Endodermal cell (in vitro differentiated cells): ENCODE measurements at regions not wholly inside any gene's neighbourhood (a gene's known extent, or its start where the extent isn't known, plus 50 kb on each side); places are given as distances from the start of the nearest gene placed in this dataset. TPM values are rescaled to one million over a fixed set of nuclear protein-coding genes. Genes with fewer than 3 reads are reported as not detected.

Source experiments
- DNase-seq: peaks from one replicate; pipeline ENCODE4 v3.0.0-alpha.2; 2017
- H3K27ac ChIP-seq: 2 replicates; pipeline ENCODE4 v1.5.1; 2013; ENCODE audit warnings: mild to moderate bottlenecking, low read depth, low read length, moderate library complexity
- H3K27me3 ChIP-seq: 2 replicates; pipeline ENCODE4 v1.6.1; 2013; ENCODE audit warnings: mild to moderate bottlenecking, low read length, moderate library complexity; ENCODE audit not compliant: insufficient read depth, control insufficient read depth, poor library complexity, severe bottlenecking
- H3K36me3 ChIP-seq: 2 replicates; pipeline ENCODE4 v1.7.0; 2013; ENCODE audit warnings: mild to moderate bottlenecking, low read length, moderate library complexity; ENCODE audit not compliant: control insufficient read depth, insufficient read depth
- H3K4me1 ChIP-seq: one replicate; pipeline ENCODE4 v1.7.0; 2013; ENCODE audit warnings: low read length; ENCODE audit not compliant: control insufficient read depth, insufficient read depth
- H3K4me3 ChIP-seq: 2 replicates; pipeline ENCODE4 v1.5.1; 2013; ENCODE audit warnings: mild to moderate bottlenecking, low read length, moderate library complexity
- H3K9ac ChIP-seq: 2 replicates; pipeline ENCODE4 v1.6.1; 2013; ENCODE audit warnings: mild to moderate bottlenecking, low read length, moderate library complexity; ENCODE audit not compliant: poor library complexity, severe bottlenecking; ENCODE audit errors: extremely low read depth
- H3K9me3 ChIP-seq: 2 replicates; pipeline ENCODE4 v1.6.1; 2013; ENCODE audit warnings: mild to moderate bottlenecking, low read length, moderate library complexity; ENCODE audit not compliant: control insufficient read depth
- H3K27ac Mint-ChIP-seq: 2 replicates; pipeline ENCODE4 v1.8.0; 2020; ENCODE audit warnings: mixed read lengths
- H3K27me3 Mint-ChIP-seq: 2 replicates; pipeline ENCODE4 v1.8.0; 2021; ENCODE audit warnings: mild to moderate bottlenecking, mixed read lengths; ENCODE audit not compliant: insufficient read depth
- H3K36me3 Mint-ChIP-seq: 2 replicates; pipeline ENCODE4 v1.8.0; 2020; ENCODE audit warnings: low read depth, mixed read lengths
- H3K4me1 Mint-ChIP-seq: 2 replicates; pipeline ENCODE4 v1.8.0; 2020; ENCODE audit warnings: mixed read lengths
- H3K4me3 Mint-ChIP-seq: 2 replicates; pipeline ENCODE4 v1.8.0; 2020; ENCODE audit warnings: mild to moderate bottlenecking, moderate library complexity, mixed read lengths
- H3K9me3 Mint-ChIP-seq: 2 replicates; pipeline ENCODE4 v1.8.0; 2020; ENCODE audit warnings: mild to moderate bottlenecking, mixed read lengths
- WGBS, 2 experiments: methylation state at CpG; one replicate each; pipeline versions ENCODE4 v1.1.5 to v1.1.7; 2013; ENCODE audit warnings: missing lambda C conversion rate in 2 of 2, mixed read lengths in 1 of 2; ENCODE audit not compliant: insufficient coverage in 1 of 2, insufficient read length in 1 of 2; 5-methylcytosine and 5-hydroxymethylcytosine counted together
- microRNA-seq: library from miRNA; unstranded; fragments of <30 nt; microRNA quantifications from one replicate; pipeline ENCODE4 v1.2.0, GENCODE V29; 2020; ENCODE audit warnings: borderline microRNAs expressed
- TF ChIP-seq, protein P1 (sequence below): fragments of 200-600 bp; sonication (generic); conservative IDR thresholded peaks from 2 replicates; pipeline ENCODE4 v1.5.0; 2021; ENCODE audit warnings: antibody characterized with exemption, mild to moderate bottlenecking

- Histone ChIP-seq H3K36me3 (no peaks in the 10 kb centered on the region), H3K27me3 (peaks cover 2% of the 10 kb centered on the region), H3K9ac (no peak overlapping the region), H3K27ac (no peak overlapping the region), H3K4me3 (no peak overlapping the region), H3K4me1 (no peaks in the 10 kb centered on the region), H3K9me3 (no peaks in the 10 kb centered on the region)
- WGBS, 2 experiments, result 79 to 99% methylated on average over 3 of the region's 3 CpGs
- Mint-ChIP-seq H3K4me3 (no peak overlapping the region), H3K9me3 (no peaks in the 10 kb centered on the region), H3K27me3 (peaks cover 13% of the 10 kb centered on the region), H3K36me3 (no peaks in the 10 kb centered on the region), H3K27ac (no peak overlapping the region), H3K4me1 (peaks cover 4% of the 10 kb centered on the region)
- DNase-seq, result no peak
- TF ChIP-seq, protein P1, sequence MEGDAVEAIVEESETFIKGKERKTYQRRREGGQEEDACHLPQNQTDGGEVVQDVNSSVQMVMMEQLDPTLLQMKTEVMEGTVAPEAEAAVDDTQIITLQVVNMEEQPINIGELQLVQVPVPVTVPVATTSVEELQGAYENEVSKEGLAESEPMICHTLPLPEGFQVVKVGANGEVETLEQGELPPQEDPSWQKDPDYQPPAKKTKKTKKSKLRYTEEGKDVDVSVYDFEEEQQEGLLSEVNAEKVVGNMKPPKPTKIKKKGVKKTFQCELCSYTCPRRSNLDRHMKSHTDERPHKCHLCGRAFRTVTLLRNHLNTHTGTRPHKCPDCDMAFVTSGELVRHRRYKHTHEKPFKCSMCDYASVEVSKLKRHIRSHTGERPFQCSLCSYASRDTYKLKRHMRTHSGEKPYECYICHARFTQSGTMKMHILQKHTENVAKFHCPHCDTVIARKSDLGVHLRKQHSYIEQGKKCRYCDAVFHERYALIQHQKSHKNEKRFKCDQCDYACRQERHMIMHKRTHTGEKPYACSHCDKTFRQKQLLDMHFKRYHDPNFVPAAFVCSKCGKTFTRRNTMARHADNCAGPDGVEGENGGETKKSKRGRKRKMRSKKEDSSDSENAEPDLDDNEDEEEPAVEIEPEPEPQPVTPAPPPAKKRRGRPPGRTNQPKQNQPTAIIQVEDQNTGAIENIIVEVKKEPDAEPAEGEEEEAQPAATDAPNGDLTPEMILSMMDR, result no peak
Measured at GRCh38 chr12:112740387-112740934, 51.1 kb upstream of the RPH3A start.

- Mint-ChIP-seq H3K9me3 (no peaks in the 10 kb centered on the region), H3K4me3 (no peak overlapping the region), H3K27me3 (peaks cover 10% of the 10 kb centered on the region), H3K27ac (no peak overlapping the region), H3K36me3 (no peaks in the 10 kb centered on the region), H3K4me1 (peaks cover 4% of the 10 kb centered on the region)
- peaks cover 8% of the 10 kb centered on the region for H3K27me3 ChIP-seq
- H3K4me1 ChIP-seq, result no peaks in the 10 kb centered on the region
- WGBS, 2 experiments, result 78 to 82% methylated on average over 1 to 2 of the region's 2 CpGs
- H3K4me3 ChIP-seq, result no peak overlapping the region
- no peaks in the 10 kb centered on the region for H3K36me3 ChIP-seq
- no peak overlapping the region for H3K9ac ChIP-seq
- DNase-seq, result no peak
- TF ChIP-seq, protein P1, result no peak
- H3K27ac ChIP-seq, result no peak overlapping the region
- no peaks in the 10 kb centered on the region for H3K9me3 ChIP-seq
Measured at GRCh38 chr12:112741106-112741505, 50.4 kb upstream of the RPH3A start.

Small RNA genes lying in the stretch of these regions (microRNA-seq; reads per million reads assigned to microRNA genes)
- not detected for gene MIR1302-1
